ENCODE measurements at regions not wholly inside any gene's neighbourhood (a gene's known extent, or its start where the extent isn't known, plus 50 kb on each side); places are given as distances from the start of the nearest gene placed in this dataset.

- Mint-ChIP-seq H3K36me3 (ENCODE audit: insufficient read depth in 2 of 2) (peaks cover 0 to 3% of the 10 kb centered on the region in 2 donors), H3K27ac (no peak overlapping the region), H3K4me3 (no peak overlapping the region), H3K4me1 (ENCODE audit: low read depth) (no peaks in the 10 kb centered on the region), H3K27me3 (ENCODE audit: low read depth) (no peaks in the 10 kb centered on the region), H3K9me3 (peaks cover 13% of the 10 kb centered on the region in 2 donors)
- no peak for DNase-seq
- no peak for ATAC-seq (replicated peaks in 1 of 2)
These were observed 153.1 kb downstream of the PCDH17 start for GRCh38 chr13:57784633-57785032.

GRCh38 chr13:57787058-57787791 lies 155.7 kb downstream of the PCDH17 start:
- Mint-ChIP-seq H3K4me3 (no peak overlapping the region), H3K27ac (no peak overlapping the region), H3K27me3 (ENCODE audit: low read depth) (no peaks in the 10 kb centered on the region), H3K36me3 (ENCODE audit: insufficient read depth in 2 of 2) (peaks cover 0 to 3% of the 10 kb centered on the region in 2 donors), H3K4me1 (ENCODE audit: low read depth) (no peaks in the 10 kb centered on the region), H3K9me3 (peaks cover 13 to 15% of the 10 kb centered on the region in 2 donors)
- ATAC-seq (replicated peaks in 1 of 2) (no peak), DNase-seq (no peak)

GRCh38 chr13:57799624-57800023 lies 168.1 kb downstream of the PCDH17 start:
- ATAC-seq (replicated peaks in 1 of 2) (no peak), DNase-seq (no peak)
- Mint-ChIP-seq H3K27ac (no peak overlapping the region), H3K4me1 (ENCODE audit: low read depth) (no peaks in the 10 kb centered on the region), H3K4me3 (no peak overlapping the region), H3K36me3 (ENCODE audit: insufficient read depth in 2 of 2) (no peaks in the 10 kb centered on the region), H3K9me3 (peaks cover 0 to 4% of the 10 kb centered on the region in 2 donors), H3K27me3 (ENCODE audit: low read depth) (no peaks in the 10 kb centered on the region)

- Mint-ChIP-seq H3K4me1 (ENCODE audit: low read depth) (no peaks in the 10 kb centered on the region), H3K4me3 (no peak overlapping the region), H3K27ac (no peak overlapping the region), H3K27me3 (ENCODE audit: low read depth) (no peaks in the 10 kb centered on the region), H3K36me3 (ENCODE audit: insufficient read depth in 2 of 2) (no peaks in the 10 kb centered on the region), H3K9me3 (peaks cover 5 to 6% of the 10 kb centered on the region in 2 donors)
- no peak for ATAC-seq (replicated peaks in 1 of 2)
- no peak for DNase-seq
These were observed 182.1 kb downstream of the PCDH17 start for GRCh38 chr13:57813651-57814050.

GRCh38 chr13:57815600-57815999 lies 184.1 kb downstream of the PCDH17 start:
- H3K36me3 Mint-ChIP-seq (ENCODE audit: insufficient read depth in 2 of 2): no peaks in the 10 kb centered on the region
- no peak for ATAC-seq (replicated peaks in 1 of 2)
- H3K9me3 Mint-ChIP-seq: peaks cover 5 to 10% of the 10 kb centered on the region in 2 donors
- no peaks in the 10 kb centered on the region for H3K27me3 Mint-ChIP-seq (ENCODE audit: low read depth)
- H3K4me3 Mint-ChIP-seq: no peak overlapping the region
- H3K4me1 Mint-ChIP-seq (ENCODE audit: low read depth): no peaks in the 10 kb centered on the region
- DNase-seq: no peak
- H3K27ac Mint-ChIP-seq: no peak overlapping the region

- Mint-ChIP-seq H3K4me3 (no peak overlapping the region), H3K27ac (no peak overlapping the region), H3K9me3 (peaks cover 0 to 14% of the 10 kb centered on the region in 2 donors), H3K4me1 (ENCODE audit: low read depth) (no peaks in the 10 kb centered on the region), H3K36me3 (ENCODE audit: insufficient read depth in 2 of 2) (no peaks in the 10 kb centered on the region), H3K27me3 (ENCODE audit: low read depth) (no peaks in the 10 kb centered on the region)
- DNase-seq (no peak), ATAC-seq (replicated peaks in 1 of 2) (no peak)
These were observed 189.4 kb downstream of the PCDH17 start for GRCh38 chr13:57820924-57821323.

- H3K27ac Mint-ChIP-seq: no peak overlapping the region
- H3K27me3 Mint-ChIP-seq (ENCODE audit: low read depth): no peaks in the 10 kb centered on the region
- H3K36me3 Mint-ChIP-seq (ENCODE audit: insufficient read depth in 2 of 2): no peaks in the 10 kb centered on the region
- DNase-seq: no peak
- H3K9me3 Mint-ChIP-seq: peaks cover 0 to 13% of the 10 kb centered on the region in 2 donors
- H3K4me1 Mint-ChIP-seq (ENCODE audit: low read depth): no peaks in the 10 kb centered on the region
- H3K4me3 Mint-ChIP-seq: no peak overlapping the region
- ATAC-seq (replicated peaks in 1 of 2): no peak
These were observed 192.2 kb downstream of the PCDH17 start for GRCh38 chr13:57823704-57824103.

- Mint-ChIP-seq H3K4me1 (ENCODE audit: low read depth) (no peaks in the 10 kb centered on the region), H3K36me3 (ENCODE audit: insufficient read depth in 2 of 2) (no peaks in the 10 kb centered on the region), H3K27ac (no peak overlapping the region), H3K4me3 (no peak overlapping the region), H3K27me3 (ENCODE audit: low read depth) (no peaks in the 10 kb centered on the region), H3K9me3 (peaks cover 0 to 15% of the 10 kb centered on the region in 2 donors)
- DNase-seq: no peak
- no peak for ATAC-seq (replicated peaks in 1 of 2)
These were observed 192.6 kb downstream of the PCDH17 start for GRCh38 chr13:57824121-57824520.

GRCh38 chr13:57825066-57825465 lies 193.5 kb downstream of the PCDH17 start:
- H3K9me3 Mint-ChIP-seq: peaks cover 7 to 13% of the 10 kb centered on the region in 2 donors

GRCh38 chr13:57829496-57829895 lies 198.0 kb downstream of the PCDH17 start:
- Mint-ChIP-seq H3K9me3 (peaks cover 9 to 12% of the 10 kb centered on the region in 2 donors), H3K27me3 (ENCODE audit: low read depth) (no peaks in the 10 kb centered on the region), H3K27ac (no peak overlapping the region), H3K4me1 (ENCODE audit: low read depth) (no peaks in the 10 kb centered on the region), H3K36me3 (ENCODE audit: insufficient read depth in 2 of 2) (no peaks in the 10 kb centered on the region), H3K4me3 (no peak overlapping the region)
- ATAC-seq (replicated peaks in 1 of 2): no peak
- no peak for DNase-seq

More at GRCh38 chr13:57825066-57825465, 193.5 kb downstream of the PCDH17 start:
- no peak for ATAC-seq (replicated peaks in 1 of 2)
- no peak for DNase-seq
- H3K4me3 Mint-ChIP-seq: no peak overlapping the region
- no peaks in the 10 kb centered on the region for H3K27me3 Mint-ChIP-seq (ENCODE audit: low read depth)
- no peaks in the 10 kb centered on the region for H3K36me3 Mint-ChIP-seq (ENCODE audit: insufficient read depth in 2 of 2)
- H3K27ac Mint-ChIP-seq: no peak overlapping the region
- no peaks in the 10 kb centered on the region for H3K4me1 Mint-ChIP-seq (ENCODE audit: low read depth)

GRCh38 chr13:57832187-57832586 lies 200.6 kb downstream of the PCDH17 start:
- ATAC-seq (replicated peaks in 1 of 2): no peak
- H3K4me3 Mint-ChIP-seq: no peak overlapping the region

GRCh38 chr13:57837801-57838200 lies 206.3 kb downstream of the PCDH17 start:
- Mint-ChIP-seq H3K9me3 (peaks cover 7 to 10% of the 10 kb centered on the region in 2 donors), H3K4me1 (ENCODE audit: low read depth) (no peaks in the 10 kb centered on the region), H3K27me3 (ENCODE audit: low read depth) (no peaks in the 10 kb centered on the region), H3K36me3 (ENCODE audit: insufficient read depth in 2 of 2) (no peaks in the 10 kb centered on the region), H3K4me3 (no peak overlapping the region), H3K27ac (no peak overlapping the region)
- no peak for ATAC-seq (replicated peaks in 1 of 2)
- no peak for DNase-seq

More at GRCh38 chr13:57832187-57832586, 200.6 kb downstream of the PCDH17 start:
- Mint-ChIP-seq H3K4me1 (ENCODE audit: low read depth) (no peaks in the 10 kb centered on the region), H3K36me3 (ENCODE audit: insufficient read depth in 2 of 2) (no peaks in the 10 kb centered on the region), H3K27me3 (ENCODE audit: low read depth) (no peaks in the 10 kb centered on the region), H3K9me3 (peaks cover 12 to 13% of the 10 kb centered on the region in 2 donors), H3K27ac (no peak overlapping the region)
- DNase-seq: no peak

GRCh38 chr13:57843521-57843920 lies 212.0 kb downstream of the PCDH17 start:
- no peak overlapping the region for H3K27ac Mint-ChIP-seq
- DNase-seq: no peak
- peaks cover 6 to 9% of the 10 kb centered on the region in 2 donors for H3K36me3 Mint-ChIP-seq (ENCODE audit: insufficient read depth in 2 of 2)
- no peaks in the 10 kb centered on the region for H3K4me1 Mint-ChIP-seq (ENCODE audit: low read depth)
- H3K27me3 Mint-ChIP-seq (ENCODE audit: low read depth): no peaks in the 10 kb centered on the region
- no peak overlapping the region for H3K4me3 Mint-ChIP-seq
- ATAC-seq (replicated peaks in 1 of 2): no peak
- H3K9me3 Mint-ChIP-seq: peaks cover 5 to 16% of the 10 kb centered on the region in 2 donors
